COLO668 (cell line): ENCODE measurements at regions not wholly inside any gene's neighbourhood (a gene's known extent, or its start where the extent isn't known, plus 50 kb on each side); places are given as distances from the start of the nearest gene placed in this dataset.

ENCODE experiments used
- DNase-seq: peaks from one replicate; lab custom pipeline; 2025; ENCODE audit not compliant: unreplicated experiment; lab: John Stamatoyannopoulos, UW

DNA sequence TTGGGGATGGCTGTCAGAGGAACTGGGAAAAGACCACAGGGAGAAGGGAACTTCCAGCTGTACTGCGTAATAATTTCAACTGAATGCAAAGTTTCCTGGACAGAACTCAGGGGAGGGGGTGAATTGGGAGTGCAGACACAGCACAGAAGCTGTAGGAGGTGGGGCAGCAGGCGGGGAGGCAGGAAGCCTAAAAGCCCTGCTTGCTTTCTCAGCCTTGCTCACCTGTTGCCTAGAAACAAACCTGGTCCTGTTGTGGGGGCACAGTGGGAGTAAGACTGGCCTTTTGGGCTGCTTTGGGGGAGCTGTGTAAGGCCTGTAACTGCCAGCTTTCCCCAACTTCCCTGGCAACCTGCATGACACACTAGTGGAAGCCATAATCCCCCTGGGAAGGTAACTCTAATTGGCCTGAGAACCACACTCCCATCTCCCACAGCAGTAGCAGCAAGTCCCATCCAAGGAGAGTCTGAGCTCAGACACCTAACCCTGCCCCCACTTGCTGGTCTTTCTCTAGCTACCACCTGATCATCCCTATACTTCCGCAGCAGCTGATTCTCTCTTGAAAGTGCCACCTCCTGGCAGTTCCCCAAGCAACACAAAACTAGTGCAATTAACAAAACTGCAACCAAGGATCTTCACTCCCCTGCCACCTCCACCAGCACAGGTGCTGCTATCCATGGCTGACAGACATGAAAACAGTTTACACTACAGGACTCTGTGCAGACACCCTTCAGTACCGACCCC, 1239.3 kb downstream of the SORCS1 start:
- no peak for DNase-seq

DNA sequence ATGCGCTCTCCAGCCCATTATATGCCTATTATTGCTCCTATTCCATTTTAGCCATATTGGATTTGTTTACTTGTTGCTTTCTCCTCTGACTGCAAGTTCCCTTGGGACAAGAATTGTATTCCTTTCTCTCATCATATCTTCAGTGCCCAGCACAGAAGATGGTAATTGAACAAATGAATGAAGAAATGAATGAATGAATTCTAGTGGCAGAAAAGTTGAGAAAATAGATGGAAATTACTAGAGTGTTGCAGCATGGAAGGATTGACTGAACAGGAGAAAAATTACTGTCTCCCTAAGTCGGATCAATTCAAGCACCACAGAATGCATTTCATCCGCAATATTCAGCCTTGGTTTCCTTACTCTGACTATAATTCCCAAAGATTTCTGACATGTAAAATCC, 1243.2 kb downstream of the SORCS1 start:
- no peak for DNase-seq

DNA sequence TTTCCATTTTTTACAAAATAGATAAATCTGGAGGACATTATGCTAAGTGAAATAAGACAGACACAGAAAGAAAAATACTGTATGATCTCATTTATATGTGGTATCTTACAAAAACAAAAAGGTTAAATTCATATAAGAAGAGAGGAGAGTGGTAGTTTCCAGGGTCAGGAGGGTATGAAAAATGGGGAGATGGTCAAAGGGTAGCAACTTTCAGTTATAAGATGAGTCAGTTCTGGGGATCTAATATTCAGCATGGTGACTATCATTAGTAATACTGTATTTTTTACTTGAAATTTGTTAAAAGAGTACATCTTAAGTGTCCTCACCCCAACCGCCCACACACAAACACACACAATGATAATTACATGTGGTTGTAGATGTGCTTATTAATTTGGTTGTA, 1250.1 kb downstream of the SORCS1 start:
- no peak for DNase-seq

DNA sequence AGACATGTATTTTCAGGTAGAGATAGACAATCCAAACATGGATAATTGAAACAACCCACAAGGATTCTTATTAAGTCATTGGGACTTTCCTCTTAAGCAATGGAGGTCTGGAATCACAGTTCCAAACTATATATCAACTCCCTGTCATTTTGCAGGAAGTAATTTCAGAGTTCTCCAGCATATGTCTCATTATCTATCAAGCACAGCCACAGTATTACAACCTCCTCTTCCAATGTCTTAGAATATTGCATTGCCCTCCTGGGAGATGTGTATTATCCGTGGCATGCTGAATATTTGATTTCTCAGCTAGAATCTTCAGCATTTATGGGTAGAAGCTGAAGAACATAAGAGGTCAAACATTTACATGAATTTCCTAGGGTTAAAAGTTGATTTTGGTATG, 1255.8 kb downstream of the SORCS1 start:
- DNase-seq = no peak

DNA sequence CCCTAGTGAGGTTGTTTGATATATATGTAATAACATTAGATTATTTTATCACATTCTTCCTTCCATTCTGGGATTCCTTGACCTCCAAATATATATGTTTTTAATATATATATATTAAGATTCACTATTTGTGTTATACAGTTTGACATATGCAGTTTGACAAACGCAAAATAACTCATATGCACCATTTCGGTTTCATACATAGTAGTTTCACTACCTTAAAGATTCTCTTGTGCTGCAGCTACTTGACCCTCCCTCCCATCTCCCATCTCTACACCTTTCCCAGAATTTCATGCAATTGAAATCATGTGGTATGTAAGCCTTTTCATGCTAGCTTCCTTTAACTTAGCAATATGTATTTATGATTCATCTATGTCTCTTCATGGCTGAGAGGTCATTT, 1244.4 kb downstream of the SORCS3 start:
- no peak for DNase-seq

DNA sequence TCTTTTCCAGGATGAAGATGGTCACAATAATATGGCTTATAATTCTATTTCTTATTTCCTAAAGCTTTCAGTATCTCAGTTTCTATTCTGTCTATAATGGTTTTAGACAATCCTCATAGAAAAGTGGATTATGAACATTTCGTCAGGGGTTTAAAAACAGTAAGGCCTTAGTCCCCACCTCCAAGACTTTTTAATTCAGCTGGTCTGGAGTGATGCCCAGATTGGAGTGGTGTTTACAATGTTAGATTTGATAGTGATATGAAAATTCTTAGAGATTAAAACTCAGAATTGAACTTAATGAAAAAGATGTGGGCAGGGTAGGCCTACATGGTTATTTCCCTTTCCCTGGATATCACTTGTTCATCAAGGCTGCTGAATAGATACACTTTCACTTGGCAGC, 1238.3 kb downstream of the SORCS3 start:
- no peak for DNase-seq

DNA sequence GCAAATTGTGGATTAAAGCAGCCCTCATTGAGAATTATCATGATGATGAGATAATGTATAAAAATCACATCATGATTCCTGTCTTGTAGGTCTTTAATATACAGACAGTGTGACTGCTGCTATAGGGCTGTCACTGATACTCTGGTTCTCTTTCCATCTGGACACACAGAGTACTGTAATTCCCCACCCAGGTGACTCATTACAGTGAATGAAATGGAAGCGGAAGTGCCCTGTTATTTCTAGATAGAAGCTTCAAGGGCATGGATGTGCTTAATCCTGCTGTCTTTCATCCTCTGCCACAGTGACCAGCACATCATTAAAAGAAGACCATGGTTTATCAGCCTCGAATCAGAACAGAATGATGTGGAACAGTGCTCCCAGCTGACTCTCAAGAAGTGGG, 1234.0 kb downstream of the SORCS3 start:
- no peak for DNase-seq

DNA sequence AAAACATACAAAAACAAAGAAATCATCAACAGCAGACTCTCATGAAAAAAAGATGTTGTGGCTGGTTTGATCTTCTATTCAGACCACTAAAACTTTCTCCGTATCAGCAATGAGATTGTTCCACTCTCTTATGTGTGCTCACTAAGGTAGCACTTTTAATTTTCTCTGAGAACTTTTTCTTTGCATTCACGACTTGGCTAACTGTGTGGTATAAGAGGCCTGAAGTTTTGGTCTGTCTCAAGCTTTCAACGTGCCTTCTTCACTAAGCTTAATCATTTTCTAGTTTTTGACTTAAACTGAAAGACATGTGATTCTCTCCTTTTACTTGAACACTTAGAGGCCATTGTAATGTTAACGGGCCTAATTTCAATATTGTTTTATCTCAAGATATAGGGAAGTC, 1231.6 kb downstream of the SORCS3 start:
- DNase-seq = no peak

DNA sequence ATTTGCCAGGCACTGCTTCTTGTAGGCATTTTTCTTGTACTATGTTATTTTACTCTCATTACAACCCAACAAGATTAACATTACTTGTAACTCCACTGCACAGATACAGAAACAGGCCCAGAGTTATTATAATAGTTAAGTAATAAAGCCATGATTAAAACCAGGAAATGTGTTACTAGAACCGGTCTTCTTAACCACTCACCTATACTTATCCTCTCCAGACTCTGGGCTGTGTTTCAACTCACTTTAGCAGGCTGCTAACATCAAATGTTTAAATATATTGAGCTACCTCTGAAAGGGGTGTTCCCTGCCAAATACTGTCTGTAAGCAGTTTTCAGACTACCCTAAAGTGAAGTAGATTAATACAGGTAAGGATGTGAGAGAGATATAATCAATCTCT, 1227.8 kb downstream of the SORCS3 start:
- DNase-seq = no peak

DNA sequence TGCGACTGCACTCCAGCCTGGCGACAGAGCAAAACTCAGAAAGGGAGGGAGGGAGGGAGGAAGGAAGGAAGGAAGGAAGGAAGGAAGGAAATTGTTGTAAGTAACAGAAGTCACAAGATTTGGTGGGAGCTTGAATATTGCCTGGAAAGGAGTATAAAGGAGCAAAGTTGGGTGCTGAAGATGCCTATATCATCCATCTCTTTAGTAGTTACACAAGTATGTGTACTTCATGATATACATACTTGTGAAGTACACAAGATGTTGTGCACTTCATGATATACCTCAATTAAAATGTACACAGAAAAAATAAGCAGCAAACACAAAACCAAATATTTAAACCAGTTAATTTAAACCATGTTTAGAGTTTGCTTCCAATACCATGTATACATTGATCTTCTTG, 1223.8 kb downstream of the SORCS3 start:
- DNase-seq = no peak

DNA sequence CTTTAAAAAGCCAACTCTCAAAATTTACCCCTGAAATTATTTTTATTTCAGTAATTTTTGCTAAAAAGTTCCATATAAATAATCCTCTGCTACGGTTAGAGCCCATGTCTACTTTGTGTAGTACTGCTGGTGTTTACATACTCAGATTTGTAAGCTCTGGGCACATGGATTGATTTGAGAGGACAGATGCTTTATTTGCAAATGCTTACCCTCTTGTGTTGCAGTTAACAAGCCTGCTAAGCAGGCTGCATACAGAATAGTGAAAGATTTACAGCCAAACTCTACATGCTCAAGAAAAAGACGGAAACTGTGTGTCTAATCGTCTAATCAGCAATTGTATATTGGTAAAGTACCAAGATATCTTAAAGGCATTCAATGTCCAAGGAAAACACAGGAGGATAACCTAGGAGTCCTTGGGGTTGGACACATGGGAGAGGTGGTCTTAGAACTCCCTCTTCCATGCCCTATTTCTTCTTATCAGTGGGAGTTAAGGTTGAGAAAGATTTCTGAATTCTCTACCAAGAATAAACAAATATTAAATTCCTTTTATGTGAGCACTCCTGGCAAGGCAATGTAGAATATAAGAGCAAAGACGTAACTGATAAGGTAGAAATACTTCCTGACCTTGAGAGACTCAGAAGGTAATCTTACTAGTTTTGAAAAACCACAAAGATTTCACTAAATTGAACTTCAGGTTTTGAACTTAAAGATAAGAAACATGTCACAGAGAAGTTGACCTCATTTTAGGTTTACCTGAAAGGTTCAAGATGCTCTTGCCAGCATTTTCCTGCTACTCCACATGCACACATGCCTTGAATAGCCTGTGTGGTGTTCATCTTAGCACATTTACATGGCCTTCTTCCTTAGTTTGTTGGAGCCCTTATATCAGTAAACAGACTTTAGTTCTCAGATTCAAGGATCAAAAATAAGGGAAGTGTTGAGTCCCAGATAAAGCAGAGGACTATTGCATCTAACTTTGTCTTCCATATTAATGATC, 1216.5 kb downstream of the SORCS3 start:
- DNase-seq = no peak

DNA sequence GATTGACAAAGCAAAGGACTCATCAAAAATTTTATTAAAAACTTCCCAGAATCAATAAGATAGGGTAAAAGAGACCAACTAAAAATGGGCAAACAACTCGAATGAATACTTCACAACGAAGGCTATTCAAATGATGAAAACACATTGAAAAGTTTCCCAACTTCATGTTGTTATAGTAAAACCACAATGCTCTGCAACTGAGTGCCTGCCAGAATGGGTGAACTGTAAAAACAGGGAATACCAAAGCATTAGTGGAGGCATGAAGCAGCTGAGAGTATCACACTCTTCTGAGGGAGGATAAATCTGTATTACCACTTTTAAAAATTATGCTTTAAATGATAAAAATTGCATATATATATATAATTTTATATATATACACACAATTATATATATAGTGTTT, 1214.7 kb downstream of the SORCS3 start:
- DNase-seq = no peak

DNA sequence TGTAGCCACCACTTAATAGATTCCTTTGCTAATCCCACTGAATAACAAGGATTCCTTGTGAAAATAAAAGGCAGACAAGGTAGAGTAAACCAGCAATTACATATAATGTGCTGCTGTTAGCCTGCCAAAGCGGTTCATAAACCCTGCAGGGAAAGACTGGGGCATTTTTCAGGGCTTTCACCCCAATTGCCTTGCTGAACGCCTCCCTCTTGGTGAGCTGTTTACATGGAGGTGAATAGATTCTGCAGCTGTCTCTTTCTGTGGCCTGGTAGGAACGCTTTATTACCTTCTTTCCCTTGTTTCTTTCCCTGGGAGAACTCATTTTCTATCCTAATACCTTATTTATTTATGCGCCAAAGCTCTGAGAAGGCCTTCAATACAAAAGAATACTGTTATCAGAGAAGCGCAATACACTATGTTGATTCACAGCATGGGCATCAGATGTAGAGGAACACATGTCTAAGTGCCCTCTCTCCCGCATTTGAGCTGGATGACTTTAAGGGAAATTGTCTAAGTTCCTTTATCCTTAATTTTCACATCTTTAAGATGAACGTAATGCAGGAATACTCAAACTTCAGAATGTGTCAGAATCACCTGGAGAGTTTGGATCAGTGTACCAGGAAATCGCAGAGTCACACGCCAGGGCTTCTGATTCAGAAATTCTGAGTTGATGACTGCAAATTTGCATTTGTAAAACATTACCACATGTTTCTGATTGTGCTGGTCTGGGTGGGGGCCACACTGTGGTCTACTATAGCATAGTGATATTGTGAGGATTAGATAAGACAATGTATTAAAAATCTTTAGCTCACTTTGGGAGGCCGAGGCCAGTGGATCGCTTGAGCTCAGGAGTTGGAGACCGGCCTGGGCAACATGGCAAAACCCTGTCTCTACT, 1203.8 kb downstream of the SORCS3 start:
- DNase-seq = no peak

DNA sequence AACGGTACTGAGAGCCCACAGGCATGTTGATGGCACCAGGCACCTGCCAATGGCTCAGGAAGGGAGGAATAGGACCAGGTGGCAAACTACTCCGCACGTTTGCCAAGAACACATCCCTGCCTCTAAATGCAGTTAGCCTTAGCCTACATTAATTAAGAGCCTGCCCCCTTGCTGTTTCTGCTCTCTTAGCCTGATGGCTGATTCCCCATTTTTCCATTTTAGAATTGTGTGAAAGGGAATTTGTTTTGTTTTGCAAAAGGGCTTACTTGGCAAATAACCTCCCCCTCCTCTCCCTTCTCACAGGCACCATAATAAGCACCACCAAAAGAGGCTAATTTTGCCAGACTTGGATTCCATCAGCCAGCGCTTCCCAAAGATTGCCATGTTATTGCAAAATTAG, 1203.2 kb downstream of the SORCS3 start:
- no peak for DNase-seq

DNA sequence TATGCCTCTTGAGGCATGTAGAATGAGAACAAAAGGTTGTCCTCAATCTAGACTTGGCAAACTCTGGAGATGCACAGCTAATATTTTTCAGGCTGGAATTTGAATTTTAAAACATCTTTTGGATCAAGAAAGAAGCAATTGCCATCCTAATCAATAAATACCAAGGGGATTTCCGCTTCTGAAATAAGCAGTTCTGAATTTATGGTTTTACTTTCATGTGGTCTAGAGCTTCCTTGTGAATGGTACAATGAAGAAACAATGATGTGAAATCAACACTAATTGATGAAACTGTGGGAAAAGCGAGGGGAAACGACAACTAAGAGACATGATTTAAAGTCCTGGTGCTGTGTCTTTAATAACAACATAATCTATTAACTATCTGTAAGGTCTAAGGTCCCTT, 1202.7 kb downstream of the SORCS3 start:
- DNase-seq = no peak

DNA sequence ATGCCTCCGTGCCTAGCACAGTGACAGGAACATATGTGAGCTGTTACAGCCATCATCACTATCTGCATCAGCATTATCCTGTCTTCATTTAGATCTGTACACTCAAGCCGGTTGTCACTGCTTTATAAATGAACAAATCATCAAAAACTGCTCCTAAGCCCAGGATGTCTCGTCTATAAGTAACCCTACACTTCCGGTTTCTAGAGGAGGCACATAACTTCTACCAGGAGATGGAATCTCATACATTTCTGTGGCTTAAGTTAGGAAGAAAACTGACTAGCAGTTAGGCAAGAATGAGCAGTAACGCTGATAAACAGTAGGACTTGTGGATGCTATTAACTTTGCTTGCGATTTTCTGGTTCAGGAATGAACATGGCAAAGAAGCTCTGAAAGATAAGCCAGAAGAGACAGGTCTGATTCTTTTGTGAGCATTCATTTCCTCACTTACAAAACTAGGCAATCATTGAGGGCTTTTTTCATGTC, 1199.2 kb downstream of the SORCS3 start:
- no peak for DNase-seq

DNA sequence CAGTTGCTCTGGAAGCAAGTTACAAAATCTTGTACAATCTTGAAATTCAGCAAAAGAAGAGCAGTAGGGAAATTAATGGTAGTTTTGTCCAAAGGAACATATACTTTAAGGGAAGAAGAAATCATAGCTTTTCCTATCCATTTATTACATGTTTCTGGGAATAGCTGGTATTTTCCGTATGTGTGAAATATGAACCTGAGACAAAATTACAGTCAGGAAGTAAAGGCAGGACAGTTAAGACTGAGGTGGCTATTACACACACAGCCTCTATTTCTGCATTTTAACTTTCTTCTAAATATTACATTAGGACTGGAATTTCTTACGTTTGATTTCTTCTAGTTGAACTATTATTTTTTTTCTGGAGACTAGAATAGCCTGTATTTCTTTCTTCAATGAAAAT, 1197.3 kb downstream of the SORCS3 start:
- no peak for DNase-seq

DNA sequence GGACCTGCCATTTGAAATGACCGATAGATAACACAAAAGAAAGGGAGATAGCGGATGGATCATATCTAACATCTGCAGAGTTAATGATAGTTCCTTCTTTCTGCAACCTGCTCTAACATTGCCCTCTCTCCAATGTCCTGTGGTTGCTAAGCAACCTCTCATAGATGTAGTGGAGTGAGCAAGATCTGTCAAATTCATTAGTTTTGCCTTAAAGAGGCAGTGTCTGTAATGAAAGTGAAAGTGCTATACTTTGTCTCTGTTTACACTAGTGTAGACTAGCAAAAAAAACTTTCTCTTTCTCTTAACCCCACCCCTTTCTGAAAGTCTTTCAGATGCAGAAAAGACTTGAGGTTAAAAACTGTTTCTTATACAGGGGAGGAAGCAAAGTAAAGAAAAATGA, 1196.9 kb downstream of the SORCS3 start:
- DNase-seq = no peak

DNA sequence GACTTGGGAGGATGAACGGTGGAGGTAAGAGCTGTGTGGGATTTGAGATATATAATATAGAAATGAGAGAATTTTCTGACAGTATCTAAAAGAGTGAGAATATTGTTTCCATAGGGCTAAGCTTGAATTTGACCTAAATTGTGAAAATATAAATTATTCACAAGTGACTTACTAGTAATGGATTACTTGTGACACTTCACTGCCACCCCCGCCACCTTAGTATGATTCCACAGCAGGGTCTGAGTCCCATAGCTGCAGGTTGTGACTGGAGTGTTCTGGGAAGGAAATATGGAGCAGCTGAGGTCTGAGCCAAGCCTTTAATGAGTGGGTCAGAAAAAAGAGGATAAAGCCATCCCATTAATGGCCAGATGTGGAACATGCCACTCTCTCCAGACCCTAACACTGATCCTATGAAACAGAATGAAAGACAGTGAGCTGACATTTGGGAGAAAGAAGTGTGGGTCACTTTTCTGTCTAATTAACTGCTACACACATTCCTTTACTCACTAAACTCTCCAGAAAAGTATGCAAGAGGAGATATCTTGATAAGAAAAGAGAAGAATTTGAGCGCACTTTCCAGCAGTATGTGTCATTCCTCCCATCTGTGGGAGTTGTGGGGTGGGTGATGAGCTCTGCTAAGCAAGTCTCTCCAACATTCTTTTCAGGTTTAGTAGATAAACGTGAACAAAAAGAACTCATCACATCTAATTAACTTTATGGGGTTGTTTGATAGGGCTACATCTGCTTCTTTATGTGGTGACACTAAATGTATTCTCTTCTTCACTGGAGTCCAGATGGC, 1193.4 kb downstream of the SORCS3 start:
- no peak for DNase-seq

DNA sequence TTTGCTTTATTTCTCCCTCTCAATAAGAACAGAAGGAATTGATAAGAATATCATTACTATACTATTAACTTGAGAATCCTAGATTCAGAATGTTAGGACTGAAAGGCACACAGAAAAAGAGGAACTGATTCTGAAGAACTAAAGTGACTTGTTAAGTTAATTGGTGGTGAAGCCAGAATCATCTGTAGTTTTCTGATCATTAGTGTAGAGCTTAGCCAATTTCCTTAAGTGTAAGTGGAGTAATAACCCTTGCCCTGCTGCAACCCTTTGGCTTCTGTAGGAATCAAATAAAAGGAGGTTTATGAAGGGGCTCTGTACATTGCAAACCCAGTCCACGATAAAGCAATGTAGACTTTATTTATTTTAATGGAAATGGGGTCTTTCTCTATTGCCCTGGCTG, 1186.0 kb downstream of the SORCS3 start:
- no peak for DNase-seq
